ENCODE measurements at regions not wholly inside any gene's neighbourhood (a gene's known extent, or its start where the extent isn't known, plus 50 kb on each side); places are given as distances from the start of the nearest gene placed in this dataset.
"Not testable (repeated sequence)": the region's sequence is repeated elsewhere in the genome, so short reads cannot be mapped to it uniquely, and the experiment has no call there.

DNA sequence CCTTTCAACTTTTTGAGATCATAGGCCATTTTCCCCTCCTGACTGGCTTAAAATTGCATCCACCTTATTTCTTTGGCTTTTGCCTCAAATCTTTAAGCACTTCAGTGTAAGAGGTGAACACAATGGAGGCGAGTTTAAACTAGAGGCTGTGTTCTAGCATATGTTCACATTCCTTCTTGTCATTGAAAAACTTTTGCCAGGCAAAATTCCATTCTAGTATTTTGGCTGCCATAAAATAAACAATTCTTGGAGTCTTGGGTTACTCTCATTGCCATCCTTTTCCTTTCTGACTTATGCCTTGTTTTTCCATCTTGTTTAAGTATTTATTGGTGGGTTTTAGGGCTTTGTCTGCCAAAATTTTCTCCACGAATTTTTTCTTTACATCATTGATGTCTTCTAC lies 137.3 kb upstream of the ANXA10 start:
- DNase-seq: no peak

DNA sequence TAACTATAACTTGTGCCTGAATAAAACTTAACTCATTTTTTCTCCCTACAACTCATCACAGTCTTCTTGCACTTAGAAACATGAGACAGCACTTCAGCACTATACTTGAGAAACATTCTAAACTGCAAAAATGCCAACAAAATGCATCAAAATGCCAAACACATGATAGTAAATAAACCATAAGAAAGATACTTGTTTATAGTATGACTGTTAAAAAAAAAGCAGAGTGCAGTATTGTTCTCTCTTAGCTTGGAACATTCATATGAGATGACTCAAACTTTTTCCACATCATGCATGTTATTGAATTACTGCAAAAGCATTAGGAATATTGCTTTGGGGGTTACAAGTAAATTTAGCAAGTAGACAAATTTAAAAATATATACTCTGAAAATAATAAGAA lies 135.7 kb upstream of the ANXA10 start:
- DNase-seq: no peak

DNA sequence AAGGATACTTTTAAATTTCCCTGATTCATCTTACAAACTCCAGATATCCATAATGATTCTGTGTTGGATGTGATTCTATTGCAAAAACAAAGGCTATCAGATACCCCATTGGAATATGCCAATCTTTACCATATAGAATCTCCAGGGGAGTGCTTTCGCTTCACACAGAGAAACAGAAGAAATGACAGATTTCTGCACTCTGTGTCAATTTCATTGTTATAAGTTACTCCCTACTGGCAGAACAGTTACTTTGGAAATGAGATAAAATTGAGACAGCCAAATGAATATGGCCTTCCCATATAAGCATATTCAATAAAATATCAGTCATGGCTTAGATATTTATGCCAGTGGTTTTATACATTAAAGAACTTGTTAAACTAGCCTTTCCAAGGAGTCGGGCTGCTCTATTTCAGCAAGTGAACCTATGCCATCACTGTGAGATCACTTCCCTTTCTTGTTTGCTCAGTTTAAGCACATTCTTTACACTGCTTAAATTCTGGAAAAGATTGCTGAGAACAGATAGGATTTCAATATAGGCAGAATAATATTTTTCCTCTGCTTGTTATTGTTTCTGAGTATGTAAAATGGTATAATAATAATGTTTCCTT lies 127.5 kb upstream of the ANXA10 start:
- no peak for DNase-seq

DNA sequence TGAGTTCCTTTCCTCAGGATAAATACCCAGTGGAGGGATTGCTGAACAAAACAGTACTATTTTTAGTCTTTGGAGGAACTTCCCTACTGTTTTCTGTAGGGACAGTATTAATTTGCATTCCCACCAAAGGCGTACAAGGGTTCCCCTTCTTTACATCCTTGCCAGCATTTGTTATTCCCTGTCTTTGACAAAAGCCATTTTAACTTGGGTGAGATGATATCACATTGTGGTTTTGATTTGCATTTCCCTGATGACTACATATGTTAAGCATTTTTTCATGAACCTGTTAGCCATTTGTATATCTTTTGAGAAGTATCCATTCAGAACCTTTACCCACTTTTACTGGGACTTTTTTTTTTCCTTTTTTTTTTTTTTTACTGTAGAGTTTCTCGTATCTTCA lies 126.2 kb upstream of the ANXA10 start:
- DNase-seq: no peak

DNA sequence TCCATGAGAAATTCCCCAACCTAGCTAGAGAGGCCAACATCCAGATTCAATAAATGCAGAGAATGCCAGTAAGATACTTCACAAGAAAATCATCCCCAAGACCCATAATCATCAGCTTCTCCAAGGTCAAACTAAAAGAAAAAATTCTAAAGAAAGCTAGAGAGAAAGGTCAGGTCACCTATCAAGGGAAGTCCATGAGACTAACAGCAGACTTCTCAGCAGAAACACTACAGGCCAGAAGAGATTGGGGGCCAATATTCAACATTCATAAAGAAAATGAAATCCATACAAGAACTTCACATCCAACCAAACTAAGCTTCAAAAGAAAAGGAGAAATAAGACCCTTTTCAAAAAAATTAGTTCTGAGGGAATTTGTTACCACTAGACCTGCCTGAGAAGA lies 118.8 kb upstream of the ANXA10 start:
- DNase-seq: no peak

DNA sequence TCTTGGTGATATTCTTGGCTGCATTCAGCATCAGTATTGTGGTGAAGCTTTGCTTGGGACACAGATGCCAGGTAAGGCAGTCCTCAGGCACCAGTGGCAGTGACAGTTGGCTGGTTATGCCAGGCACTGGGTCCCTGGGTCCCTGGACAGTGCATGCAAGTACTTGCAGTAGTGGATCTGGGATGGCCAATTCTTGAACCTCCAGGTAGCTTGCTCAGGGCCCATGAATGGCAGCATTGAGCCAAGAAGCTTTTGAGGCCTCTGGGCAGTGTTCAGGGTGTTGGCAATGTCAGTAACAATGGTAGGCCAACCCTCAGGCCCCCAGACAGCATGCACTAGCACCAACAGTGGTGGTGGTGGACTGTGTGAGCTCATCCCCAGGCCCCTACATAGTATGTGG lies 106.8 kb upstream of the ANXA10 start:
- DNase-seq: no peak

DNA sequence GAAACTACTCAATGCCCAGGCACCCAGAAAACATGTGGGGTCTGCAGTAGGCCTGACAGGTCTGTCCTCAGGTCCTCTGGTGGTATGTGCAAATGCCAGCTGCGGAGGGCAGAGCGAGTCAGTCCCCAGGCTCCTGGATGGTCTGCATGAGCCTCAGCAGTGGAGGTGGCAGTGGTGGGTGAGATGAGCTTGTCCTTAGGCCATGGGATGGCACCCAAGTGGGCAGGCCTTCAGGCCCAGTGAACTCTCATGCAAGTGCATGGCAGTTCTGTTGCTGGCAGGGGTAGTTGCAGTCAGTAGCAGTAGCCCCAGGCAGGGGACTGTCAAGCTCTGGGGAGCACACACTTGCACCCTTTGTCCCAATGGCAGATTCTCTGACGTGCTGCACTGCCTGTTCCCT lies 106.3 kb upstream of the ANXA10 start:
- no peak for DNase-seq

DNA sequence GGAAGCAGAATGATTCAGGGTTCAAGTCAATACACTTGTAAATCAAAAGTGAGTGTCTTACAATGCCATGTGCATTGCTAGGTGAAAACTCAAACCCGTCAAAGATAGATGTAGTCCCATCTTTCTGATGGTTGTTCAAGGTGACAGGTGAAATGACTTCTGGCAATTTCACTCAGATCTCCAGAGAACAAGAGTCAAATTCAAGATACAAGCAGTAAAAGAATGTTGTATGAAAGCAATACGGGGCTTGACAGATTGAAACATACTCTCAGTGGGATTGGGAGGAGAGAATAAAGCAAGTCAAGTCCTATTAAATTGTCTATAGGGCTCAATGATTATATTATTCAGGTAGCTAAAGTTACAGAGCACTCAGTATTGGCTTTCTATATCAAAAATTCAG lies 105.1 kb upstream of the ANXA10 start:
- DNase-seq: no peak

DNA sequence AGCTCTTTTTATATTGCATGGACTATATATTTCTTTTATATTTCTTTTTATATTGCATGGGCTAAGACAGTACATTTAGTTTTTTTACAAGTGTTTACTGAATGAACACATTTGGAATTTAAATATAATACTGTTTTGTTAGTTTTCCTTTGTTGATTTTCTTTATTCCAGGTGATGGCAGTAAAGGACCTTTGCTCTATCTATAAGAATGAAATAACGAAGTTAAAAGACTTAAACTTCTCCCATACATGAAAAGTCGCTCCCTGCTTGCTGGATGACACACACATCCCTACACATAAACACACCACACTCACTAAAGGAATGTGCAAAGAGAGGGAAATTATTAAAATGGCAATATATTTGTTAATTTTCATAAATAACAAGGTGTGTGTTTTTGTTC lies 102.5 kb upstream of the ANXA10 start:
- no peak for DNase-seq

DNA sequence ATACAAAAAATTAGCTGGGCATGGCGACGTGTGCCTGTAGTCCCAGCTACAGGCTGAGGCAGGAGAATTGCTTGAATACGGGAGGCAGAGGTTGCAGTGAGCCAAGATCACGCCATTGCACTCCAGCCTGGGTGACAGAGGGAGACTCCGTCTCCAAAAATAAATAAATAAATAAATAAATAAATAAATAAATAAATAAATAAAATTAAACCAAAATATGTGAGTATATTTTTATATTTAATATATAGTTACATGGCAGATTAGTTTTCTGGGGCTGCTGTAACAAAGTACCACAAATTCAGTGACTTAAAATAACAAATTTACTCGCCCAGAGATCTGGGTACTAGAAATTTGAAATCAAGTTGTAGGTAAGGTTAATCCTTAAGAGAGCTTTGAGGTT lies 84.2 kb upstream of the ANXA10 start:
- not testable (repeated sequence) for DNase-seq

DNA sequence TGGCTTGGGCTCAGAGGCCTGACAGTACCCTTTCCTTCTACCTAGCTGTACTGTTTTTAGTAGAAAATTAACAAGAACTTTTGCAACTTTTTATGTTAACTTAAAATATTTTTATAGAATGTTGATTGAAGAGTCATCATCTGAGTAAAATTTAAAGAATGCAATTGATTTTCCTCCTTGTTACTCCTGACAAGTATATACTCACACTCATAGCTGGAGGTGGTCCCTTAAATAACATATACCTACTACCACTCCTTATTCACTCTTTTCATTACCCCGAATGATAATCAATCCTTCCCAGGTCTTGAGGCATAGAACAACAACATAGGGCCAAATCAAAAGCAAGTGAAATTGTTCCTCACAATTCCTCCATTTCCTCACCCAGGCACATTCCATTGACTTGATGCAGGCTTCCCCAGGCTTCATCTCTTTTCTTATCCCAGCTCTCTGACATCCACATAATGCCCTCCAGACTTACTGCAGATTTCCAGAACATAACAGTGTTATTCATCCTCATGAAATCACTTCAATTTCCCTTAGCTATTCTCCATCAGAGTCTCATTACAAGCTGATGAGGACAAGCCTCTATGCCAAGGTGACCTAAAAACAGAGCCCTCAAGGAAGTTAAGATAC lies 73.2 kb upstream of the ANXA10 start:
- no peak for DNase-seq

DNA sequence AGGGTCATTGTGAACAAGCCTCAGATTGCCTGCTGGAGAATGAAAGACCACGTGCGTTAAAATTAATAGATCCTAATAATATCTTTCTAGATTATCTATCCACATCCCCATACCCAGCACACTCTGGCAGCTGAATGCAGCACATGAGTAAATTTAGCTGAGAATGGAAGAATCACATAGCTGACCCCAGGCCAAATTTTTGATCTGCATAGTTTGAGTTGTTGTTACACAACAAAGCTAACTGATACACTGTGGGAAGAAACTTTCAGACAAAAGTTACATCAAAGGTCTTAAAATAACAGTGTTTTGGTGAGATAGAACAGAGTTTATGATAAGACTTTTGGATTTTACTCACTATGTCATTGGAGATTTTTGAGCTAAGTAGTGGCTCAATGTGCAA lies 72.4 kb upstream of the ANXA10 start:
- no peak for DNase-seq

DNA sequence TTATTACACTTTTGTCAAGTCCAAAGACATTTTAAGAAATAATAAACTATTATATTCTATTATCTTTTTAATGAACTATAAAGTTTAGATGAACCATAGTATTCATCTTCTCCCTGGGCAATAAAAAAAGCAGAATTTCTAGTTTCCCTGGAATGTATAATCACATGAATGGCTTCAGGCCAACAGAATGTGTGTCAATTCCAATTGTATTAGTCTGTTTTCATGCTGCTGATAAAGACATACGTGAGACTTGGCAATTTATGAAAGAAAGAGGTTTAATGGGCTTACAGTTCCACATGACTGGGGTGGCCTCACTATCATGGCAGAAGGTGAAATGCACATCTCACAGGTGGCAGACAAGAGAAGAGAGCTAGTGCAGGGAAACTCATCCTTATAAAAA lies 70.7 kb upstream of the ANXA10 start:
- DNase-seq: no peak

DNA sequence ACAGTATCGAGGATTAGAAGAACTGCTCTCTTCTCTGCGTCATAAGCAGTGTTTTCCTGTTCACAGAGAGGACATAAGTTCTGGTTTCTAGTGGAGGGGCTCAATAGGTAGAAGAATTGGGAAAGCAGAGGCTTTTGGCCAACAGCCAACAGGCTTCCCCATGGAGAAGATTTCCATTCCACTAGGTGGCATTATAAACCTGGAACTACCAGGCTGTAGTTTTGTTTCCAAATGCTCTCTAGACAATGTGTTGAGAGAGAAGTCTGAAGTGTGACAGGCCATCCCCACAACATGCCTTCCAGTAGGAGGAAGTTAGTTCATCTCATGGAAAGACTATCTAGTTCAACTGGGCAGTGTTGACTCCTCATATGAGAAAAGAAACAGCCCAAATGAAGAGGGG lies 63.8 kb upstream of the ANXA10 start:
- no peak for DNase-seq

DNA sequence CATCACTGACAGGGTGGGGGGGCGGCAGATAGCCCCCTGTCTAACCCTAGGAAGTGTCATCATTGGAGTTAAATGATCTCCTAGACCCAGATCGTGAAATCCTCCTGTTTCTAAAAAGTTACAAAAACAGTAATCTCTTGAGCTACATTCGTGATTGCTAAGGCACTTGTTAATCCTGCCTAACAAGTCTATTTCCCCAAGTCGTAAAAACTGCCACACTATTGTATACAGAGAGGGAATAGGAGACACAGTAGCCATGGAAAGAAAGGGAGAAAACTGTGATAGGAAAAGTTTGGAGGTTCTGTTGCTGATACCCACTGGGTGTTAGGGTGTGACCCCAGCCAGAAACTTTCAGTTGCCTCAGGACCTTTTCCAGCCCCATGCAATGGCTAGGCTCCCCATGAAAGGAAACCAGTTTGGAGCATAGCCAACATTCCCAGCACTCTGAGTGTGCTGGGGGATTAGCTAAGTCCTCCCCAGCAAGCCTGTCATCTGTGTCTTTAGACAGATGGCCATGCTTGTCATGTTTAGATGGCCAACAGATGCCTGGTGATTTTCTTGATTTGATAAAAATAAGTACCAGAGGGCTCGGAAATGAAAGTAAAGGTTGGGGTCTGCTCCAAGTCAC lies 63.3 kb upstream of the ANXA10 start:
- no peak for DNase-seq

DNA sequence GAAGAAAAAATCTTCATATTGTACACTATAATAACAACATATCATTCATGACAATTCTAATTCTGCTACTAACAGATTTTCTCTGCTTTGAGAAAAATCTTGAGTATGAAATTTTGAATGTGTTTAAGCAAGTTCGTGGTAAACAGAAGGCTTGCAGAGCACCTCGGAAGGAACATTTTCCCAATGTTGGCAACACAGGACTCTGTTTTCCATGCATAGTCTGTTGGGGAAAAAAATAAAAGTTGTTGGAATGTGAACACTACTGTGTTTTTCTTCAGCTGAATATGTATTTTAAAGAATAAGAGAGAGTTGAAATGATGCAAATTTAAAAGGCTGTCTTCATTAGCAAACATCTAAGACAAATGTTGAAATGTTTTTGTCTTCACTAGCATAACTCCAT lies 54.7 kb upstream of the ANXA10 start:
- DNase-seq: no peak

DNA sequence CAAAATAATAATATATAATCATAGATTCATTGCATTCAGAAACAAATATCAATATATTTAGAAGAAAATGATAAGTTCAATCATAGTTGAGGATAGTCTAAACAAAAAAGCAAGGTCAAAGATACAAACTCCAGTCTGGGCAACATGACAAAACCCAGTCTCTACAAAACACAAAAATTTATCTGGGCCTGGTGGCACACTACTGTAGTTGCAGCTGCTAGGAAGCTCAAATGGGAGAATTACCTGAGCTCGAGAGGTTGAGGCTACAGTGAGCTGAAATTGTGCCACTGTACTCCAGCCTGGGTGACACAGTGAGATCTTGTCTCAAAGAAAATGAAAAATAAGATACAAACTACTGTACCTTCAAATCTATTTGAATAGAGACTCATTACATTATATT lies 52.7 kb upstream of the ANXA10 start:
- no peak for DNase-seq

Measured in NCI-H1092 treated with DMSO at 0.1 percent for 48 hours (cell line).